AG04450 (cell line): ENCODE measurements at regions not wholly inside any gene's neighbourhood (a gene's known extent, or its start where the extent isn't known, plus 50 kb on each side); places are given as distances from the start of the nearest gene placed in this dataset.

ENCODE experiments used
- CTCF ChIA-PET: fragments of 300-600, 350-600 bp; formaldehyde crosslinking; extraction: SDS; loops from one replicate; lab custom pipeline; 2022; ENCODE audit warnings: antibody characterized with exemption, inconsistent platforms; lab: Charles Lee
- POLR2A ChIA-PET: fragments of 350-600 bp; formaldehyde crosslinking; extraction: SDS; loops from one replicate; lab custom pipeline; 2021; ENCODE audit warnings: antibody characterized with exemption, inconsistent platforms; lab: Yijun Ruan, JAX
- DNase-seq: peaks from one replicate; pipeline ENCODE4 v3.0.0-alpha.2; 2011; ENCODE audit warnings: low read depth, low spot score
- H3K27ac ChIP-seq: one replicate; pipeline ENCODE4 v1.5.1; 2012; ENCODE audit warnings: low read depth, low read length, control low read depth
- H3K27me3 ChIP-seq: one replicate; pipeline ENCODE4 v1.6.0; 2012; ENCODE audit warnings: low read length; ENCODE audit not compliant: control insufficient read depth, insufficient read depth
- H3K4me3 ChIP-seq: 2 replicates; pipeline ENCODE4 v1.5.1; 2011; ENCODE audit warnings: mild to moderate bottlenecking, low read depth, low read length, control low read depth
- H3K9me3 ChIP-seq: 2 replicates; pipeline ENCODE4 v1.5.1; 2012; ENCODE audit warnings: low read length; ENCODE audit not compliant: control insufficient read depth, insufficient read depth
- CTCF ChIP-seq: IDR thresholded peaks from 2 replicates; pipeline ENCODE4 v1.5.1; 2011; ENCODE audit warnings: low read depth, low read length, control low read depth, inconsistent platforms

GRCh38 chr2:37476411-37476810, 132.0 kb downstream of the QPCT start:
- POLR2A ChIA-PET, result no interaction called here
- CTCF ChIA-PET, result no interaction called here
- no peak for DNase-seq
- Histone ChIP-seq H3K4me3 (no peak overlapping the region), H3K27ac (no peak overlapping the region), H3K27me3 (no peaks in the 10 kb centered on the region), H3K9me3 (peaks cover 5% of the 10 kb centered on the region)
- no peak for TF ChIP-seq CTCF

GRCh38 chr2:37477921-37478320, 133.5 kb downstream of the QPCT start:
- H3K9me3 ChIP-seq, result peaks cover 14% of the 10 kb centered on the region
- ChIA-PET POLR2A (no interaction called here), CTCF (no interaction called here)
- no peak overlapping the region for H3K4me3 ChIP-seq
- TF ChIP-seq CTCF, result no peak
- H3K27ac ChIP-seq, result no peak overlapping the region
- H3K27me3 ChIP-seq, result no peaks in the 10 kb centered on the region
- no peak for DNase-seq

GRCh38 chr2:37481244-37481643, 136.8 kb downstream of the QPCT start:
- DNase-seq, result no peak
- CTCF ChIA-PET, result no interaction called here
- POLR2A ChIA-PET, result no interaction called here

GRCh38 chr2:37489041-37489456, 144.6 kb downstream of the QPCT start:
- ChIA-PET CTCF (no interaction called here), POLR2A (interaction anchor here (0.6 kb wide), 1 partner anchor 220 kb away, joined by 4 read pairs; no protein-coding TSS in a partner anchor)
- DNase-seq, result no peak

More at GRCh38 chr2:37481244-37481643, 136.8 kb downstream of the QPCT start:
- no peak for TF ChIP-seq CTCF
- no peaks in the 10 kb centered on the region for H3K27me3 ChIP-seq
- H3K27ac ChIP-seq, result no peak overlapping the region
- peaks cover 14% of the 10 kb centered on the region for H3K9me3 ChIP-seq
- H3K4me3 ChIP-seq, result no peak overlapping the region

GRCh38 chr2:37489536-37489935, 145.1 kb downstream of the QPCT start:
- no peak for TF ChIP-seq CTCF
- Histone ChIP-seq H3K27me3 (no peaks in the 10 kb centered on the region), H3K9me3 (no peaks in the 10 kb centered on the region), H3K27ac (no peak overlapping the region), H3K4me3 (no peak overlapping the region)
- no peak for DNase-seq
- CTCF ChIA-PET, result interaction anchor here (0.6 kb wide), 1 partner anchor 343 kb away, joined by 3 read pairs; no protein-coding TSS in a partner anchor
- POLR2A ChIA-PET, result no interaction called here

More at GRCh38 chr2:37489041-37489456, 144.6 kb downstream of the QPCT start:
- H3K27me3 ChIP-seq, result no peaks in the 10 kb centered on the region
- no peak overlapping the region for H3K27ac ChIP-seq
- H3K4me3 ChIP-seq, result no peak overlapping the region
- no peaks in the 10 kb centered on the region for H3K9me3 ChIP-seq
- no peak for TF ChIP-seq CTCF
